Lower lobe of right lung (tissue), 2 donors: ENCODE measurements at regions not wholly inside any gene's neighbourhood (a gene's known extent, or its start where the extent isn't known, plus 50 kb on each side); places are given as distances from the start of the nearest gene placed in this dataset.
A peak's percentile ranks its signal among the peaks of the same experiment; 100 is the strongest.

Experiments
- ATAC-seq, 2 donors: fragments of 200-7000 bp; cut with Tn5 transposase; one replicate each; pipeline ENCODE4 v1.9.1; 2020 to 2022; ENCODE audit warnings: mild to moderate bottlenecking in 2 of 2, moderate library complexity in 2 of 2
- DNase-seq: peaks from one replicate; pipeline ENCODE4 v3.0.0-alpha.2; 2020
- H3K27ac ChIP-seq: fragments of 200-600 bp; one replicate; pipeline ENCODE4 v1.8.0; 2022
- H3K27me3 ChIP-seq: fragments of 200-600 bp; one replicate; pipeline ENCODE4 v1.8.0; 2022; ENCODE audit warnings: low read depth
- H3K36me3 ChIP-seq: fragments of 200-600 bp; one replicate; pipeline ENCODE4 v1.8.0; 2022; ENCODE audit warnings: mild to moderate bottlenecking
- H3K4me1 ChIP-seq: fragments of 200-600 bp; one replicate; pipeline ENCODE4 v1.8.0; 2022
- H3K4me3 ChIP-seq: fragments of 200-600 bp; one replicate; pipeline ENCODE4 v1.8.0; 2022; ENCODE audit warnings: mild to moderate bottlenecking
- H3K9me3 ChIP-seq: fragments of 200-600 bp; one replicate; pipeline ENCODE4 v1.8.0; 2022
- intact Hi-C: fragments of 100-400 bp; cut with DNase I; formaldehyde crosslinking; loops from one replicate; pipeline ENCODE4 v1.11.0; 2022
- TF ChIP-seq, protein P1 (sequence below): fragments of 200-600 bp; IDR thresholded peaks from one replicate; pipeline ENCODE4 v1.8.0; 2022; ENCODE audit warnings: antibody characterized with exemption, mild to moderate bottlenecking
- donor health status: DM: no; HTN: yes; CAD: no; lungs with severe emphysema.

DNA sequence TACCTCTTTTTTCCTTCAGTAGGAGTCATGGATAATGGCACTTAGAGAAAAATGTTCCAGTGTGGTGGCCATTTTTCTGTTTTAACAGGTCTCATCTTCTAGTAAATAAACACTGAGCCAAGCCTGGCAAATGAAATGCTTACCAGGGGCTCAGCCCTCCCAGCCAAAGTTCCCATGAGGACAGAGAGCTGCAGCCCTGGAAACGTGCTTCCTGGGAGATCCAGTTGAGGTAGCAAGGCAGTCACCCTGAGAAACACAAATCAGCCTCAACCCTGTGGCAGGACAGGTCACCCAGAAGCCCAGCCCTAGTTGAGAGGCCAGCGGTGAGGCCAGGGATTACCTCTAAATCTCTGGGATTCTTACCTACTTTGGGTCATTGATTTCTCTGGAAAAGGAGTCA, 140.1 kb downstream of the LNPK start:
- no peaks in the 10 kb centered on the region for H3K36me3 ChIP-seq
- ATAC-seq = no peak
- no peak for DNase-seq
- H3K9me3 ChIP-seq = no peaks in the 10 kb centered on the region
- no peaks in the 10 kb centered on the region for H3K27me3 ChIP-seq
- intact Hi-C loops = no loop called here
- H3K4me3 ChIP-seq = no peak overlapping the region
- TF ChIP-seq, protein P1, sequence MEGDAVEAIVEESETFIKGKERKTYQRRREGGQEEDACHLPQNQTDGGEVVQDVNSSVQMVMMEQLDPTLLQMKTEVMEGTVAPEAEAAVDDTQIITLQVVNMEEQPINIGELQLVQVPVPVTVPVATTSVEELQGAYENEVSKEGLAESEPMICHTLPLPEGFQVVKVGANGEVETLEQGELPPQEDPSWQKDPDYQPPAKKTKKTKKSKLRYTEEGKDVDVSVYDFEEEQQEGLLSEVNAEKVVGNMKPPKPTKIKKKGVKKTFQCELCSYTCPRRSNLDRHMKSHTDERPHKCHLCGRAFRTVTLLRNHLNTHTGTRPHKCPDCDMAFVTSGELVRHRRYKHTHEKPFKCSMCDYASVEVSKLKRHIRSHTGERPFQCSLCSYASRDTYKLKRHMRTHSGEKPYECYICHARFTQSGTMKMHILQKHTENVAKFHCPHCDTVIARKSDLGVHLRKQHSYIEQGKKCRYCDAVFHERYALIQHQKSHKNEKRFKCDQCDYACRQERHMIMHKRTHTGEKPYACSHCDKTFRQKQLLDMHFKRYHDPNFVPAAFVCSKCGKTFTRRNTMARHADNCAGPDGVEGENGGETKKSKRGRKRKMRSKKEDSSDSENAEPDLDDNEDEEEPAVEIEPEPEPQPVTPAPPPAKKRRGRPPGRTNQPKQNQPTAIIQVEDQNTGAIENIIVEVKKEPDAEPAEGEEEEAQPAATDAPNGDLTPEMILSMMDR = no peak
- no peak overlapping the region for H3K27ac ChIP-seq
- H3K4me1 ChIP-seq = no peaks in the 10 kb centered on the region

DNA sequence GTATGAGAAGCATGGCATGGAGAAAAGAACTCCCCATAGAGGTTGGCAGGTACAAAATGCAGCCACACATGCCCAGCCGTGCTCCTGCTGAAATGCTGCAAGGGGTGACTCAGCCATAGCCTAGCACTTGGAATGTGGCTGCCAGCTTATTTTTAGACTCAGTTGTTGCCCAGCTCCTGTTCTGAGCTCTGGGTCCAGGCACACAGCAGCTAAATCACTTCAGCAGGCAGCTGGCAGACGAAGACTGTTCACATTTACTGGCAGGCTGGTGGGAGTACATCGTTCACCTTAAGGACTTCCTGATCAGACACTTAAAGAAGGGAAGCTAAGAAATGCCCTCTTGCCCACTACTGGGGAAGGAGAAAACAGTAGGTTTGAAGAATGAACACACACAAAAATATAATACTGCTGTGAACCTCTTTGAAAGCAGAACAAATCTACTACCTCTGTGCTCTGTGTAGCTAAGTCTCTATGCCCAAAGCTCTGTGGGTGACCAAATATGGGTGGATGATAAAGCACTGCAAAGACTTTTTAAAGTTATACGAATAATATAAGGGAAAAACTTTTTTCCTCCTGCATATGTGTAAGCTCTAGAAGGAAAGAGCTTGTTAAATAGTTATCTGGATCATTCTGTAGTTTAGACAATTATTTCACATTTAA, 146.1 kb downstream of the LNPK start:
- intact Hi-C loops = no loop called here
- Histone ChIP-seq H3K27ac (no peak overlapping the region), H3K27me3 (no peaks in the 10 kb centered on the region), H3K4me1 (no peaks in the 10 kb centered on the region), H3K36me3 (no peaks in the 10 kb centered on the region), H3K9me3 (no peaks in the 10 kb centered on the region), H3K4me3 (no peak overlapping the region)
- TF ChIP-seq, protein P1 = no peak
- DNase-seq = no peak
- peak in 1 of 2 donors; percentile 37 for ATAC-seq

DNA sequence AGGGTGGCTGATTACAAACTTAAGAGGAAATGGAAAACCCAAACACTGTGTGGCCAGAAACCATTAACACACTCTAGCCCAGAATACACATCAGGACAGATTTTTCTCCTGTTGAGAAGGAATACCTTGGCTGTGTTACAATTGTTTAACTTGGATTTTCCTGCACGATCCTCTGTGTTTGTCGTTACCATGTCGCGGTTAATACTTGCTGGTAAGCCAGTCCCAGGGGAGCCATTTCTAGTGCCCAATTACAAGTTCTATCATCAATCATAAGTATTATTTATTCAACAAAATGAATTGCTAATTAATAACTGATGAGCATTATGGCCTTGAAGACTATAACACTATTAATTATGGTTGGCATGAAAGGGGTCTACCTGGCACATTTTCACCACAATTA, 146.8 kb downstream of the LNPK start:
- TF ChIP-seq, protein P1 = no peak
- no peaks in the 10 kb centered on the region for H3K4me1 ChIP-seq
- H3K9me3 ChIP-seq = no peaks in the 10 kb centered on the region
- H3K27ac ChIP-seq = no peak overlapping the region
- no peaks in the 10 kb centered on the region for H3K36me3 ChIP-seq
- no peak overlapping the region for H3K4me3 ChIP-seq
- DNase-seq = no peak
- H3K27me3 ChIP-seq = no peaks in the 10 kb centered on the region
- intact Hi-C loops = no loop called here
- ATAC-seq = no peak

DNA sequence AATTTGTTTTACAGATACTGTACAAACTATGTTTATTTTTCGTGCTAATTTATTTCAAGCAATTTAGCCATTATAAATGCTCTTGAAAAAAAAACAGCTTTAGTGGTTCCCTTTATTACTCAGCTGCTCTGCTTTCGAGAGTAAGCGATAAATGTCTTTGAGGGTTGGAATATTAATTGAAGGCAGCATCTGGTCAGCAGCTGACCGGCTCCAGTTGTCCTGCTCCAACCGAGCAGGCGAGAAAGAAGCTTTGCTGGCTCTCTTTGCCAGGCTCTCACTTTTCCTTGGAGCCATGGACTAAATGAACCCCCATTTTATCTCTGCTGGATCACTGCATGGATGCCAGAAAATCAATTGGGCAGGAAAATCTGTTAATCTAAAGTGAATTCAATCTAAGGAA, 147.4 kb downstream of the LNPK start:
- no peak overlapping the region for H3K4me3 ChIP-seq
- ATAC-seq (no peak), DNase-seq (no peak)
- TF ChIP-seq, protein P1 = no peak
- H3K27ac ChIP-seq = no peak overlapping the region
- H3K9me3 ChIP-seq = no peaks in the 10 kb centered on the region
- intact Hi-C loops = no loop called here
- no peaks in the 10 kb centered on the region for H3K27me3 ChIP-seq
- no peaks in the 10 kb centered on the region for H3K4me1 ChIP-seq
- H3K36me3 ChIP-seq = no peaks in the 10 kb centered on the region

DNA sequence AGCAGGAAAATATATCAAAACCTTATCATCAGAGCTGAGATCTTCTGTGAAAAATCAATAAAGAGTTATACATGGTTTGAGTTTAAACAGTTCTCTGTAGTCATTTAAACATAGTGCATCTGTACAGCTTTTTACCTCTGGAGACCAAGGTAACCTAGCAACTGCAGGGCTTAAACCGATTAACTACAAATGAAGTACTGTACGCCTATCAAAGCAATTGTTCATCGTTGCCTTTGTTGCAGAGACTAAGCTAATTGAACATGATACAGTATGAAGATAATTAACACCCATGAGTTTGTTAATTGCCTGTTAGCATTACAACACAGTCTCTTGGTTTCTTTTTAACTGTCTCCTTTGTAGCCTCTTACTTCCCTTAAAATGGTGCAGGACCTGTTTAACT, 147.9 kb downstream of the LNPK start:
- Histone ChIP-seq H3K4me3 (no peak overlapping the region), H3K27me3 (no peaks in the 10 kb centered on the region), H3K36me3 (no peaks in the 10 kb centered on the region), H3K4me1 (no peaks in the 10 kb centered on the region), H3K9me3 (no peaks in the 10 kb centered on the region), H3K27ac (no peak overlapping the region)
- intact Hi-C loops = no loop called here
- ATAC-seq (no peak), DNase-seq (no peak)
- TF ChIP-seq, protein P1 = no peak

DNA sequence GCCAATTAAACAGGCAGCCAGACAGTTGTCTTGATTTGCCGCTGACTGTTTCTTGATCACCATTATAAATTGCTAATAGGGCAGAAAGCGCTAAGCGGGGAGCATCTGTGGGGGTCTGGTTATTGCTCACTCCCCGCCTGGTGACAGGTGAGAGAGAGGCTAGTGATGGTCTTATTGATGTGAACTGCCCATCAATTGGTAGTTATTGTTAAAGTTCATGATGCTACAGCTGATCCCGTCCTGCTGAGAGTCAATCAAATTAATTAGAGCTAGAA, 148.5 kb downstream of the LNPK start:
- Histone ChIP-seq H3K36me3 (no peaks in the 10 kb centered on the region), H3K27ac (no peak overlapping the region), H3K4me1 (no peaks in the 10 kb centered on the region), H3K4me3 (no peak overlapping the region), H3K9me3 (no peaks in the 10 kb centered on the region), H3K27me3 (no peaks in the 10 kb centered on the region)
- ATAC-seq (no peak), DNase-seq (no peak)
- intact Hi-C loops = no loop called here
- TF ChIP-seq, protein P1 = no peak
